Esophagus muscularis mucosa (tissue), 4 donors: ENCODE measurements at regions not wholly inside any gene's neighbourhood (a gene's known extent, or its start where the extent isn't known, plus 50 kb on each side); places are given as distances from the start of the nearest gene placed in this dataset.

Source experiments
- DNase-seq: peaks from one replicate; pipeline ENCODE4 v3.0.0-alpha.2; 2017; ENCODE audit errors: extremely low spot score
- H3K27ac ChIP-seq, 4 donors: fragments of 200-600 bp; sonication (generic); replicated peaks in 1 of 4; 1 replicate in 3 of 4; 2 replicates in 1 of 4; pipeline ENCODE4 v1.5.1; 2016 to 2019; ENCODE audit warnings: mild to moderate bottlenecking in 1 of 4
- H3K27me3 ChIP-seq, 4 donors: fragments of 200-600 bp; sonication (generic); one replicate each; pipeline versions ENCODE4 v1.5.1 to v1.6.0; 2016 to 2019
- H3K36me3 ChIP-seq, 4 donors: fragments of 200-600 bp; sonication (generic); one replicate each; pipeline ENCODE4 v1.5.1; 2016 to 2019
- H3K4me1 ChIP-seq, 4 donors: fragments of 200-600 bp; sonication (generic); one replicate each; pipeline ENCODE4 v1.5.1; 2016 to 2019
- H3K4me3 ChIP-seq, 4 donors: fragments of 200-600 bp; sonication (generic); 1 replicate in 2 of 4; 2 replicates in 2 of 4; pipeline ENCODE4 v1.5.1; 2016 to 2019; ENCODE audit warnings: mild to moderate bottlenecking in 4 of 4, moderate library complexity in 1 of 4
- H3K9me3 ChIP-seq, 4 donors: fragments of 200-600 bp; sonication (generic); 1 replicate in 3 of 4; 2 replicates in 1 of 4; pipeline ENCODE4 v1.5.1; 2016 to 2019
- CTCF ChIP-seq, 3 experiments: fragments of 200-600 bp in 2 of 3; fragments of 450-650 bp in 1 of 3; sonication (generic) in 2 of 3; IDR thresholded peaks; one replicate each; pipeline ENCODE4 v1.5.1; 2017 to 2019; ENCODE audit warnings: antibody characterized with exemption in 3 of 3, mild to moderate bottlenecking in 2 of 3, moderate library complexity in 1 of 3
- EP300 ChIP-seq: sonication (generic); formaldehyde crosslinking; IDR thresholded peaks from one replicate; pipeline ENCODE4 v1.6.1; 2017; ENCODE audit warnings: antibody characterized with exemption
- POLR2A ChIP-seq: fragments of 450-650 bp; IDR thresholded peaks from one replicate; pipeline ENCODE4 v1.6.1; 2017; ENCODE audit warnings: antibody characterized with exemption, moderate library complexity, mild to moderate bottlenecking, low read depth
- POLR2AphosphoS5 ChIP-seq, 2 donors: sonication (generic); formaldehyde crosslinking; IDR thresholded peaks; one replicate each; pipeline ENCODE4 v1.6.1; 2017; ENCODE audit warnings: antibody characterized with exemption in 2 of 2
- WGBS: methylation state at CpG from one replicate; pipeline ENCODE4 v1.1.5; 2018; 5-methylcytosine and 5-hydroxymethylcytosine counted together
- intact Hi-C: fragments of 100-400 bp; cut with DNase I; formaldehyde crosslinking; loops from one replicate; pipeline ENCODE4 v1.15.1; 2023

DNA sequence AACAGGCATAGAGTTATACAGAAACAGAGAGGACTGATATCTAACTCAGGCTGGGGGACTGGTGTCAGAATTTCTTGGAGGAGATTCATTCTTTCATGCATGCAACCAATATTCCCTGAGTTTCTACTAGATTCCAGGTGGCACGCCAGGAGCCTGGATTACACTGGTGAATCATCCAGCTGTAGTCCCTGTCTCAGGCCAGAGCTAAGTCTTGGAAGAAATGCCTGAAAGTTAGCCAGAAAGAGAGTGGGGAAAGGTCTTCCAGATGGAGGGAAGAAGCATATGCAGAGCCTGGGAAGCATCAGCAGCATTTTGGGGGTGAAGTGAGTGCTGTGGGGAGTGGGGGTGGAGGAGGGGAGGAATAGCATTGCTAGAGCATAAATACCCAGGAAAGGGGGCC lies 239.1 kb downstream of the OMA1 start:
- Histone ChIP-seq H3K4me1 (no peaks in the 10 kb centered on the region), H3K27me3 (no peaks in the 10 kb centered on the region), H3K27ac (no peak overlapping the region), H3K9me3 (no peaks in the 10 kb centered on the region), H3K4me3 (no peak overlapping the region), H3K36me3 (no peaks in the 10 kb centered on the region)
- no peak for DNase-seq
- intact Hi-C loops: no loop called here
- TF ChIP-seq POLR2A: no peak
- no peak for TF ChIP-seq EP300
- no peak for TF ChIP-seq POLR2AphosphoS5 (IDR thresholded peaks at IDR 0.05)
- TF ChIP-seq CTCF (IDR thresholded peaks at IDR 0.05): no peak
- 94% methylated on average over 1 of the region's 1 CpG for WGBS

DNA sequence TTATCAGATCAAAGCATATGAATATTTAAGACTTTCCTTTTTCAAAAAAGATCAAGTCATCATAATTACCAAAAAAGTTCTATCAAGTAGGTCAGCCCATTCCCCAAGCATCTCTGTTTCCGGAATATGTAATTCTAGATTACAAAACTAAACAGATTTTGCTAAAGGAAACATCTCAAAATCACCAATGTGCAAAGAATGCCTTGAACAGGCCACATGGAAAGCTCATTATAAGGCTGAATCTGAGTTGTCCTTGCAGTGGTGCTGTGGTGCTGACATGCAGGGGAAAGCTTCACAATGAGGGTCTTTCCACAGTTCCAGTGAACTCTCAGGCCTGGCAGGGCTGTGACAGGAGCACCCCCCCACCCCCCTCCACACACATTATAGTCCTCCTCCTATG lies 240.9 kb downstream of the OMA1 start:
- no peak overlapping the region for H3K4me3 ChIP-seq
- 81% methylated on average over 1 of the region's 1 CpG for WGBS
- intact Hi-C loops: no loop called here
- no peaks in the 10 kb centered on the region for H3K9me3 ChIP-seq
- TF ChIP-seq POLR2A (no peak), CTCF (IDR thresholded peaks at IDR 0.05) (no peak), EP300 (no peak), POLR2AphosphoS5 (IDR thresholded peaks at IDR 0.05) (no peak)
- H3K36me3 ChIP-seq: no peaks in the 10 kb centered on the region
- DNase-seq: no peak
- H3K27me3 ChIP-seq: no peaks in the 10 kb centered on the region
- H3K4me1 ChIP-seq: no peaks in the 10 kb centered on the region
- no peak overlapping the region for H3K27ac ChIP-seq

GRCh38 chr1:58304346-58304975 lies 242.1 kb downstream of the OMA1 start:
- no peaks in the 10 kb centered on the region for H3K4me1 ChIP-seq
- H3K27ac ChIP-seq: no peak overlapping the region
- no peaks in the 10 kb centered on the region for H3K27me3 ChIP-seq
- 70% methylated on average over 5 of the region's 5 CpGs for WGBS
- TF ChIP-seq CTCF (IDR thresholded peaks at IDR 0.05) (no peak), POLR2A (no peak), EP300 (no peak), POLR2AphosphoS5 (IDR thresholded peaks at IDR 0.05) (no peak)
- H3K9me3 ChIP-seq: no peaks in the 10 kb centered on the region
- H3K36me3 ChIP-seq: no peaks in the 10 kb centered on the region
- intact Hi-C loops: no loop called here
- H3K4me3 ChIP-seq: no peak overlapping the region
- DNase-seq: no peak

DNA sequence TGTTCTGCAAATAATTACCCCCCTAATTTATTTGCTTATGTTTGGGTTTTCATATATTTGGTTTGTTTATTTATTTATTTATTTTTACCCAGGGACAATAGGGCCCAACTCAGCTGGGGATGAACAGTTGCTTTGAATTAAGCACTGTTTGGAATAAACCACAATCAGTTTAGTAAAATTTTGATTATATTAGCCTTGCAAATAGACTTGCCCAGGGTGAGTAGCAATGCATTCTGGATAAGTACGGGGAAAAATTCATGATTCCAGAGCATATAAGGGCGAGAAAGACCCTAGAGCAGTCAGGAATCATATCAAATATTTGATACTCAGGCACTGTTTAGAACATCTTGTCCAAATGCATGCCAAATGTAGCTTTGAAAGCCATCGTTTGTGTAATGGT lies 242.7 kb downstream of the OMA1 start:
- TF ChIP-seq POLR2AphosphoS5 (IDR thresholded peaks at IDR 0.05) (no peak), POLR2A (no peak), EP300 (no peak), CTCF (IDR thresholded peaks at IDR 0.05) (no peak)
- WGBS: 35% methylated on average over 3 of the region's 3 CpGs
- Histone ChIP-seq H3K9me3 (no peaks in the 10 kb centered on the region), H3K4me3 (no peak overlapping the region), H3K4me1 (no peaks in the 10 kb centered on the region), H3K27me3 (no peaks in the 10 kb centered on the region), H3K36me3 (no peaks in the 10 kb centered on the region), H3K27ac (no peak overlapping the region)
- no peak for DNase-seq
- intact Hi-C loops: no loop called here

GRCh38 chr1:58293388-58293787 lies 253.1 kb downstream of the OMA1 start:
- no peak for DNase-seq
- H3K4me1 ChIP-seq: no peaks in the 10 kb centered on the region
- no peak overlapping the region for H3K27ac ChIP-seq
- no peaks in the 10 kb centered on the region for H3K36me3 ChIP-seq
- H3K4me3 ChIP-seq: no peak overlapping the region
- TF ChIP-seq CTCF (IDR thresholded peaks at IDR 0.05) (no peak), EP300 (no peak), POLR2A (no peak), POLR2AphosphoS5 (IDR thresholded peaks at IDR 0.05) (no peak)
- intact Hi-C loops: no loop called here
- no peaks in the 10 kb centered on the region for H3K9me3 ChIP-seq
- 87% methylated on average over 1 of the region's 1 CpG for WGBS
- no peaks in the 10 kb centered on the region for H3K27me3 ChIP-seq
